ENCODE measurements at regions not wholly inside any gene's neighbourhood (a gene's known extent, or its start where the extent isn't known, plus 50 kb on each side); places are given as distances from the start of the nearest gene placed in this dataset.
"Not testable (repeated sequence)": the region's sequence is repeated elsewhere in the genome, so short reads cannot be mapped to it uniquely, and the experiment has no call there.

- no peak for DNase-seq (ENCODE audit: low read depth in 2 of 2)
These were observed 275.4 kb downstream of the FAT4 start for GRCh38 chr4:125590158-125590557.

GRCh38 chr4:125591290-125591689, 276.5 kb downstream of the FAT4 start:
- DNase-seq (ENCODE audit: low read depth in 2 of 2): no peak

- DNase-seq (ENCODE audit: low read depth in 2 of 2): no peak
These were observed 279.4 kb downstream of the FAT4 start for GRCh38 chr4:125594056-125594602.

- DNase-seq (ENCODE audit: low read depth in 2 of 2): not testable (repeated sequence)
These were observed 291.2 kb downstream of the FAT4 start for GRCh38 chr4:125605926-125606325.

GRCh38 chr4:125620066-125620860, 305.5 kb downstream of the FAT4 start:
- DNase-seq (ENCODE audit: low read depth in 2 of 2): no peak

GRCh38 chr4:125624951-125625350, 310.2 kb downstream of the FAT4 start:
- no peak for DNase-seq (ENCODE audit: low read depth in 2 of 2)

GRCh38 chr4:125626946-125627345, 312.2 kb downstream of the FAT4 start:
- peak; percentile 43 to 61 for DNase-seq (ENCODE audit: low read depth in 2 of 2)

- peak in 1 of 2 donors; percentile 14 for DNase-seq (ENCODE audit: low read depth in 2 of 2)
These were observed 324.4 kb downstream of the FAT4 start for GRCh38 chr4:125639182-125639621.

GRCh38 chr4:125641611-125642010, 326.9 kb downstream of the FAT4 start:
- no peak for DNase-seq (ENCODE audit: low read depth in 2 of 2)

GRCh38 chr4:125642645-125643044, 327.9 kb downstream of the FAT4 start:
- no peak for DNase-seq (ENCODE audit: low read depth in 2 of 2)

GRCh38 chr4:125649452-125649851, 334.7 kb downstream of the FAT4 start:
- DNase-seq (ENCODE audit: low read depth in 2 of 2): no peak

GRCh38 chr4:125650557-125650956, 335.8 kb downstream of the FAT4 start:
- DNase-seq (ENCODE audit: low read depth in 2 of 2): no peak

- DNase-seq (ENCODE audit: low read depth in 2 of 2): not testable (repeated sequence)
These were observed 337.1 kb downstream of the FAT4 start for GRCh38 chr4:125651707-125652357.

GRCh38 chr4:125658773-125659172, 344.0 kb downstream of the FAT4 start:
- DNase-seq (ENCODE audit: low read depth in 2 of 2): no peak

GRCh38 chr4:125663896-125664767, 349.4 kb downstream of the FAT4 start:
- no peak for DNase-seq (ENCODE audit: low read depth in 2 of 2)

- DNase-seq (ENCODE audit: low read depth in 2 of 2): no peak
These were observed 351.9 kb downstream of the FAT4 start for GRCh38 chr4:125666635-125667034.

GRCh38 chr4:125676156-125676555, 361.4 kb downstream of the FAT4 start:
- DNase-seq (ENCODE audit: low read depth in 2 of 2): no peak

- no peak for DNase-seq (ENCODE audit: low read depth in 2 of 2)
These were observed 361.8 kb downstream of the FAT4 start for GRCh38 chr4:125676583-125676982.

- peak in 1 of 2 donors; percentile 5 for DNase-seq (ENCODE audit: low read depth in 2 of 2)
These were observed 363.0 kb downstream of the FAT4 start for GRCh38 chr4:125677665-125678307.

GRCh38 chr4:125679989-125680388, 365.2 kb downstream of the FAT4 start:
- no peak for DNase-seq (ENCODE audit: low read depth in 2 of 2)

GRCh38 chr4:125681240-125681639, 366.5 kb downstream of the FAT4 start:
- no peak for DNase-seq (ENCODE audit: low read depth in 2 of 2)

Measured in lung microvascular endothelial cell (primary cell).